ENCODE measurements at regions not wholly inside any gene's neighbourhood (a gene's known extent, or its start where the extent isn't known, plus 50 kb on each side); places are given as distances from the start of the nearest gene placed in this dataset.

- no peaks in the 10 kb centered on the region for H3K36me3 ChIP-seq (ENCODE audit: control insufficient read depth in 1 of 2, insufficient read depth in 2 of 2, low read length in 2 of 2)
- H3K79me2 ChIP-seq (ENCODE audit: insufficient read depth, low read length): no peaks in the 10 kb centered on the region
- ATAC-seq (no peak), DNase-seq (ENCODE audit: low read depth, low spot score) (no peak)
- H3K4me1 ChIP-seq (ENCODE audit: control insufficient read depth in 1 of 2, insufficient read depth in 2 of 2, low read length in 2 of 2): no peaks in the 10 kb centered on the region
- no peaks in the 10 kb centered on the region for H3K9me2 ChIP-seq (ENCODE audit: insufficient read depth)
- ChIA-PET POLR2A (no interaction called here), RAD21 (ENCODE audit: low non-redundant PET in 1 of 2, low total read pairs in 2 of 2, uncharacterized antibody in 2 of 2, unreplicated experiment in 2 of 2) (no interaction called here), CTCF (no interaction called here)
- no TSS peak for BruUV-seq (replicated peaks)
- no peak overlapping the region for H2AFZ ChIP-seq (ENCODE audit: low read depth, low read length, poor library complexity, severe bottlenecking)
- H3K9ac ChIP-seq (ENCODE audit: low read length): no peak overlapping the region
- no peak overlapping the region for H3K4me2 ChIP-seq (ENCODE audit: low read length)
- no peak overlapping the region for H3K27ac ChIP-seq (ENCODE audit: low read depth, low read length)
- TF ChIP-seq EGR1 (IDR thresholded peaks at IDR 0.05; ENCODE audit: low read depth) (no peak), JUND (IDR thresholded peaks at IDR 0.05) (no peak), ELF1 (IDR thresholded peaks at IDR 0.05; ENCODE audit: borderline replicate concordance, low read depth) (no peak)
- H3K9me3 ChIP-seq (ENCODE audit: control insufficient read depth in 1 of 2, insufficient read depth in 1 of 2, low read depth in 1 of 2, low read length in 2 of 2): peaks cover 8 to 10% of the 10 kb centered on the region in 2 experiments; a peak in 2 of 4 replicates
- no peaks in the 10 kb centered on the region for H3K27me3 ChIP-seq (ENCODE audit: insufficient read depth, low read length)
- intact Hi-C loops (cut with micrococcal nuclease): no loop called here
- no peaks in the 10 kb centered on the region for H4K20me1 ChIP-seq (ENCODE audit: insufficient read depth)
- H3K4me3 ChIP-seq (replicated peaks in 1 of 2; ENCODE audit: low read depth in 1 of 2, low read length in 2 of 2): no peak overlapping the region
These were observed 283.6 kb downstream of the AJAP1 start for GRCh38 chr1:4937876-4938534.

GRCh38 chr1:4935807-4936206, 281.4 kb downstream of the AJAP1 start:
- H3K27ac ChIP-seq (ENCODE audit: low read depth, low read length): no peak overlapping the region
- no peak for ATAC-seq
- RAD21 ChIA-PET (ENCODE audit: low non-redundant PET in 1 of 2, low total read pairs in 2 of 2, uncharacterized antibody in 2 of 2, unreplicated experiment in 2 of 2): no interaction called here
- POLR2A ChIA-PET: no interaction called here
- no peaks in the 10 kb centered on the region for H3K36me3 ChIP-seq (ENCODE audit: control insufficient read depth in 1 of 2, insufficient read depth in 2 of 2, low read length in 2 of 2)
- TF ChIP-seq EZH2 (IDR thresholded peaks at IDR 0.05) (no peak), EGR1 (IDR thresholded peaks at IDR 0.05; ENCODE audit: low read depth) (no peak), MAX (IDR thresholded peaks at IDR 0.05) (no peak), POLR2A (IDR thresholded peaks at IDR 0.05; ENCODE audit: borderline replicate concordance, extremely low read depth, insufficient read depth, insufficient read length) (no peak), TCF7L2 (IDR thresholded peaks at IDR 0.05; ENCODE audit: borderline replicate concordance, extremely low read depth, insufficient read depth, insufficient read length) (no peak)
- H3K79me2 ChIP-seq (ENCODE audit: insufficient read depth, low read length): no peaks in the 10 kb centered on the region
- H3K4me1 ChIP-seq (ENCODE audit: control insufficient read depth in 1 of 2, insufficient read depth in 2 of 2, low read length in 2 of 2): no peaks in the 10 kb centered on the region
- H3K9ac ChIP-seq (ENCODE audit: low read length): no peak overlapping the region
- H2AFZ ChIP-seq (ENCODE audit: low read depth, low read length, poor library complexity, severe bottlenecking): no peak overlapping the region
- H3K4me2 ChIP-seq (ENCODE audit: low read length): no peak overlapping the region
- intact Hi-C loops (cut with micrococcal nuclease): no loop called here
- H4K20me1 ChIP-seq (ENCODE audit: insufficient read depth): no peaks in the 10 kb centered on the region
- peaks cover 10 to 11% of the 10 kb centered on the region in 2 experiments; a peak in 2 of 4 replicates for H3K9me3 ChIP-seq (ENCODE audit: control insufficient read depth in 1 of 2, insufficient read depth in 1 of 2, low read depth in 1 of 2, low read length in 2 of 2)
- no peaks in the 10 kb centered on the region for H3K27me3 ChIP-seq (ENCODE audit: insufficient read depth, low read length)
- H3K4me3 ChIP-seq (replicated peaks in 1 of 2; ENCODE audit: low read depth in 1 of 2, low read length in 2 of 2): no peak overlapping the region
- no TSS peak for BruUV-seq (replicated peaks)
- H3K9me2 ChIP-seq (ENCODE audit: insufficient read depth): no peaks in the 10 kb centered on the region
- no peak for DNase-seq (ENCODE audit: low read depth, low spot score)
- CTCF ChIA-PET: no interaction called here

All from HCT116 (cell line).